HG02610 (cell line): ENCODE measurements at regions not wholly inside any gene's neighbourhood (a gene's known extent, or its start where the extent isn't known, plus 50 kb on each side); places are given as distances from the start of the nearest gene placed in this dataset.
"Not testable (repeated sequence)": the region's sequence is repeated elsewhere in the genome, so short reads cannot be mapped to it uniquely, and the experiment has no call there.

Source experiments
- ATAC-seq: cut with Tn5 transposase; IDR thresholded peaks from one replicate; pipeline ENCODE4 v1.9.1; 2021; ENCODE audit warnings: mild to moderate bottlenecking, moderate library complexity; ENCODE audit not compliant: unreplicated experiment

DNA sequence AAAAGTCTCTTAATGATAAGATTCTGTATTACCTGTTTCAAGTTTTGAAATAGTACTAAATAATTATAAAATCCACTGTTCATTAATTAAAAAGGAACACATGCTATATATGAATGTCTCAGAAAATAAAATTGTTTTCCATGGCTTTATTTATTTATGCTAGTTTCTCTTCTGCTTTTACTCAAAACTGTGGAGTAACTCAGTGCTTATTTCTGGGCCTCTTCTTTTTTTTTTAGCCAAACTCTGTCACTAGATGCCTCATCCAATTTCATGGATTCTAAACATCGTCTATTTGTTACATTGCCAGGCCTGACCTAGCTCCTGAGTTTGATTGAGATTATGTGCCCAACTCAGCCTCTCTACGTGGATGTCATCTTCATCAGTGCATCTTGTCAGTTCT is 1509.7 kb downstream of the MAT2B start:
- ATAC-seq, result no peak

DNA sequence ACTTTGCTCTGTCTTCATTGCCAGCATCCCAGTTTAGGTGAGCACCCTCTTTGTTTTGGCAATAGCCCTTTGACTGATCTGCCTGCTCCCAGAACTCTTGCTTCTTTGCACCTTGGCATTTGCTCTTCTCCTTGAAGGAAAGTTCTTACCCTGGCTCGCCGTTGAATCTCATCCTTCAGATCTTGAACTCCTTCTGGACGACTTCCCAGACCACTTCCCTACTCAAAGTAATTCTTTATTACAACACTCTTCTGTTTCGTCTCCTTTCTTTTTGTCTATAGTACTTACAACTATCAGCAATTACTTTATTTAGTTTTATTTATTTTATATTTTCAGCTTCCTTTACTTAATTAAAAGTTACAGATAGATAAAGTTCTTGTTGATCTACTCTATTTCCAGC is 1510.1 kb downstream of the MAT2B start:
- no peak for ATAC-seq

DNA sequence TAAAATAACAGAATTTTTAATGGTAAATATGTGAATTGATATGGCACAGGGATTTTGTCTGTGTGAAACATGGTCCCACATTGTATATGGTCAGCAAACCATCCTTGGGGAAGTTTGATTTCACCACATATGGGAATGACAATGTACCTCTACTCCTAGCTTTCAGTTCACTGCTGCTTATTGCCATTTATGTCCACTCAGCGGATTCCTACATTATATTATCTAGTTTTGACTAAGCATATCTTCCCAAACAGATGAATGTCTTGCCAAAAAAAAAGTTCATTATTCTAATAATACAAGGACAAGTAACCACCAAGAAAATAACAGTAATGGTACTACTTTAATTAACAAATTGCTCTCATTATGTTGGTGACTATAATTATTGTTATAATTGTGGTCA is 1521.6 kb downstream of the MAT2B start:
- no peak for ATAC-seq

DNA sequence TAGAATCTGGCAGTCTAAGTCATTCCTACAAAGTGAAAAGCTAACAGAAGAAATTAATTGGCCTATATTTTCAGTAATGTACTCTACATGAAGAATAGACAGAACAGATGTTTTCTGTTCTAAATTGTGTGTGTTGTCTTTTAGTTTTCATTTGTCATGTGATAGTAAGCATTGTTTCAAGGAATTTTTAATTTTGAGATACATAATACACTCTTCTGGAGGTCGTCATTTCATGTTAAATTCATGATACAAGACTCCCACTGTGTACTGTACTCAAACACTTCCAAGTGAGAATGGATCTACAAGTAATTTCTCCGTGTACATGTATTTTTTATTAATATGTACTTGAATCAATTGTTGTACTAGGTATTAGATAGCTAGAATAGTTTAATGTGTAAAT is 1522.9 kb downstream of the MAT2B start:
- ATAC-seq, result no peak

DNA sequence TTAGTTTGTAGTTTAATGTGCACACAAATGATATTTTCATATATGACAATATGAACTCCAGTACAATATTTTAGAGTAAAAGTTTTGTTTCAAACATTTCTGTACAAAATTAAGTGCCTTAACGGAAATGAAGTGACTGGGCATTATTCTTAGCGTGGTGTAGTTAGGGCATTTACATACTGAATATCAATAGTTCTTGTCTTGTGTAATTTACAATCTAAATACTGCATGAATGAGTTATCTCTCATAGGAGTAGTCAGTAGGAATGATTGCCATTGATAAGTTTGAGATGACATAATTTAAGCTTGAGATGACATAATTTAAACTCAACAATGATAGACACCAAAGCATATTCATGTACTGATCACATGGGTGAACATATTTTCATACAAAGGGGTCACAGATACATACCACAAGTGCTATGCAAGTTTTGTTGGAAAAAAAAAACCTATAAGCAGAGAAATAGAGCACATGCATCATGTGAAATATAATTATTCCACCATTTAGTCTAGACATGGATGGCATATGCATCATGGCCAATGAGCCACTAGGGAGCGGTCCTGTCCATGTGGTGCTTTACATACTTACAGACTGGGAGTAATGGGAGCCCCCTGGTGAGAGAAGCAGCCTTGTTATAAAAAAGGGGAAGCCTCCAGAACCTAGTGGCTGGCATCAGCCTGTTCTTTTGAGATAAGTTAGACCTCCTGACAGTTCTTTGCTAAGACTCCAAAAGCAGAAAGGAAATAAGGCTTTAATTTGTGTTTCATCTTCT is 1523.9 kb downstream of the MAT2B start:
- ATAC-seq, result no peak

DNA sequence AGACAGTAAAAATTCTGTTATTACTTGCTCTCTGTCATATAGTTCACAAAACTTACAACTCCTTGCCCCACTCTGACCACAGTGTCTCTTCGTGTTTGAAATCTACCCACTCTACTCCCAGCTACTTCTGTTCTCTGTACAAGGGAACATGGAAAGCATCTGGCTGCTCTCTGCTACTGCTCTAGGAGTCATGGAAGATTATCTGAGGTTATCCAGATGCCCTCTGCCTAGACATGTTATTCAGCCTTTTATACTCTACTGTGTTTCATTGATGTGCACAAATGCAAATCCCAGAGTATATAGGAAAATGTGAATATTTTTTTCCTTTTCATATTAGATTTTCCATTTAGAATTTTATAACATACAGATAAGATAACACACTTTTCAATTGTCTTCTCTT is 1525.6 kb downstream of the MAT2B start:
- ATAC-seq, result no peak

DNA sequence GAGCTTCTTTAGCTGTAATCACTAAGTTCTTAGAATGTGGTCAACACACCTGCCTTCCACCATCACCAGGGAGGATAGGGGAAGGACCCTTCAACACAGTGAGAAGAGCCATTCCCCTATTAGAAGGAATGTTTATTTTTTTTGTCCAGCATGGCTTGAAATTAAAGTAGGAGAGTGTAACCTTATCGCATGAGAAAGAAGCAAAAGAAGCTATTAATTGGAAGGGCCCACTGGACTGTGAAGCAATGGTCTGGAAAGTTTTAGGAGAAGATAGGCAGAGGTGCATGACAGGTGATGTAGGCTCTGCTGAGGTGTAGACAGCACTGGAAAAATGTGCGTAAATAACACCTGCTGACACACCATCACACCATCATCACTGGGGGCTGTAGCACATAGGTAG is 1526.0 kb downstream of the MAT2B start:
- no peak for ATAC-seq

DNA sequence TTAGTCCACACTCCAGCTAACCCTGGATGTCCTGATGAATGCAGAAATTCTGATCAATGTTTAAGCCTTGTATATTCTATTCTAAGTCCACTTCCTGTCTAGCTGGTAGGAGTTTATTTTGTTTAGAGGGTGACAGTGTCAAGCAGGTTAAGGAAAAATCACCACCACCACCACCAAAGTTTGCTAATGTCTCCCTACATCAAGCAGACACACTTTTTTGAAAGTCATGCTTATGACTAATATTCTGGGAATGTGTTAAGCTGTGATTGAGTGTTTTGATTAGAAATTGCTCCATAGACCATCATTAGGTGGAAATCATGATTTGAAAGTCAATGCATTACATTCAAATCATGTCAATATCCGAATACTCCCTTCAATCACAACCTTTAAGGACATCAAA is 1530.1 kb downstream of the MAT2B start:
- ATAC-seq, result no peak

DNA sequence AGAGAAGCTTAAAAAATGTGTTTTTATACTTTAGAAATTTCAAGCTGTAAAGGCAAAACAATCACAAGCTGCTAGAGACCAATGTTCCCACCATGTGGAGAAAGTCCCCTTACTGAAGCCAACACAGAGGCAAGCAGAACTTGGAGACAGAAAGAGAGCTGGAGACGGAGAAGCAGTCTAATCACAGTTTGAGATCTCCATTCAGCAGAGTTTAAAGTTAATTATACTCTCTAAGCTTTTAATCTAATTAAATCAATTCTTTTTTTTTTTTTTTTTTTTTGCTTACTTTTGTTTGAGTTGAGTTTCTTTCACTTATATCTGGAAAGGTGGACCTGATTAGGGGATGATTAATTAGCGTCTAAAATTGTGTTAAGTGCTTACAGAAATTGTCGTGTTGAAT is 1534.3 kb downstream of the MAT2B start:
- ATAC-seq, result no peak

DNA sequence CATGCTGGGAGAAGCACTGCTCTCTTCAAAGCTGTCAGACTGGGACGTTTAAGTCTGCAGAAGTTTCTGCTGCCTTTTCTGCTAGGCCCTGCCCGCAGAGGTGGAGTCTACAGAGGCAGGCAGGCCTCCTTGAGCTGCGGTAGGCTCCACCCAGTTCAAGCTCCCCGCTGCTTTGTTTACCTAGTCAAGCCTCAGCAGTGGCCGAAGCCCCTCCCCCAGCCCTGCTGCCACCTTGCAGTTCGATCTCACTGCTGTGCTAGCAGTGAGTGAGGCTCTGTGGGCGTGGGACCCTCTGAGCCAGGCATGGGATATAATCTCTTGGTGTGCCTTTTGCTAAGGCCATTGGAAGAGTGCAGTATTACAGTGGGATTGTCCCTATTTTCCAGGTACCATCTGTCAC is 1540.5 kb downstream of the MAT2B start:
- not testable (repeated sequence) for ATAC-seq

DNA sequence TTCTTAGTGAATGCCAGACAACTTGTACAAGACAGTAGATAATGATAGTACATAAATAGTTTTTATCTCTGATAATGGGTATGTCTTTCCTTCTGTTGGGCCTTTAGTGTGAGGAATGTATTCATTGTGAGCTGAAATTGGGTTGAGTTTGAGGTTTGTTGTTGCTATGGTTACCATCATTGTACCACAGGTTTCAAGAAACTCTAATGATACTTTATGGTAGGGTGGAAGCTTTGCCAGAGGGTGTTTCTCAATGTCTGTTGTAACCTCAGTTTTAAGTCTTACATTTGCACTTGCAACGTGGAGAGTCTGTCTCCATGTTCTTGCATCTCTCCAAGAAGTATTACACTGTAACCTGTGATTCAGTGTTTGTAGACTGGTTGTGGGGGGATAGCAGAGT is 1550.1 kb downstream of the MAT2B start:
- no peak for ATAC-seq

DNA sequence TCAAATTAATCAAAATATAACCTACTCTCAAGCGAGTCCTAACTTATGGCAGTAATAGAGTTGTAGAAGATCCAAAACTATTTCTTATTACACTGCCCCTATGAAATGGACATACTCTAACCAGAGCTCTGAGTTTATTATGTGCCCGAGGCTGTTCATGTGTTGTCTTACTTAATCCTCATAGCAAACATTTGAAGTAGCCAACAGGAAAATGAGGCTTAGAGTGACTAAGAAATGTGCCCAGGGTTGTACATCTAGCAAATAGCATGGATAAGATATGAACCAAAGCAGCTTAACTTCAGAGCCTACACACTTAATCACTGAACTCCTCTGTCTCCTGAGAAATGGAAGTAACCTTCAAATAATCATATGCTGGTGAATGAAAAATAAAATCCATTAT is 1551.7 kb downstream of the MAT2B start:
- no peak for ATAC-seq

DNA sequence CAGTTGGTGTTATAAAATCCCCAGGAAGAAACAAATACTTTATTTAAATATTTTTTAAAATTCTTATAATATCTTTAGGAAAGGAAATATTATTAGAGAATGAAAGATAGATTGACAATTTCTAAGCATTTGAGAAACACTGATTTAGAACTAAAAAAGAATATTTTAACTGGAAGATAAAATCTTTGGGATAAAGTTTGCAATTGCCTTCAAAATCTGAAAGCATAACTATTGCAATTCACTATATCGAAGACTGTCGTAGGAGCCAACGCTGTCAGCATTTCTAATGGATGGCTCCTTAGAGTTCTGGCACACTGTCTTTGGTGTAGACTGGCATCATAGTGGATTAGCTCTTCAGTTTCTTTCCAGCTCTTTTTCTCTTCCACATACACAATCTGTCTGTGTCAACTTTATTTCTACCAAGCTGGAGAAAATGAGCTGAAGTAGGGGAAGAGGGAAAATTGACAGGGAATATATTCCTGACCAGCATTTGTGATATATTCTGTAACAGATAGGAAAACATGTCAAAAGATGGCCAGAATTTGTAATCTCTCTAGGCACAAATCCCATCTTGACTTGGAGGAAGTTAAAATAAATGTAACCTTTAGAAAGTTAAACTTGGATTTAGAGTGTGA is 1561.4 kb downstream of the MAT2B start:
- ATAC-seq, result no peak

DNA sequence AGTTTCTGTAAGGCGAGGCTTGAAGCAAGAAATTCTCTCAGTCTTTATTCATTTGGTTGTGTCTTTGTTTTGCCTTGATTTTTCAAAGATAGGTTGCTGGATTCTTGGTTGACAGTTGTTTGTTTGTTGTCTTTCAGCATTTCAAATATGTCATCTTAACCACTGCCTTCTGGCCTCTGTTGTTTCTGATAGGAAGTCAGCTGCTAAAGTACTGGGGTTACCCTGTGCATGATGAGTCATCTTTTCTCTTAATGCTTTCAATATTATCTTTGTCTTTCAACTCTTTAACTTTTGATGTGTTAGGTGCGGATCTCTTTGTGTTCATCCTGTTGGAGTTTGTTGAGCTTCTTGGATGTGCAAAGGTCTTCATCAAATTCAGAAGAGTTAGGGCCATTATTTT is 1571.3 kb downstream of the MAT2B start:
- no peak for ATAC-seq

DNA sequence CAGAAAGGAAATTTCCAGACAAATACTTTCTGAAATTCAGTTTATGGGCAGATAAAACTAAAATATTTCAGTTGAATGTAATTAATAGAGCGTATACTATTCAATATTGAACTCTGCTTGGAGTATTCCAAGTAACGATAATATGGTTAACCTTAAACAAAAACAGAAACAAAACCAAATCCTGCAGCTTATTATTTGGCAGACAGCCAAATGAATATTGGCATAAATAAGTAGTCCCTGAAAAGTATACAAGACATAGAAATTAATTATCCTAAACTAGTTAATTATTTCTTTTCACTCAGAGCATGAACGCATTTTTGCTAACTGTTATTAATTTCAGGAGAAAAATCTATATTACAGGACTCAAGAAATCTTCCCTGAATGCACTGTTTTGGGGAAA is 1574.0 kb downstream of the MAT2B start:
- no peak for ATAC-seq

DNA sequence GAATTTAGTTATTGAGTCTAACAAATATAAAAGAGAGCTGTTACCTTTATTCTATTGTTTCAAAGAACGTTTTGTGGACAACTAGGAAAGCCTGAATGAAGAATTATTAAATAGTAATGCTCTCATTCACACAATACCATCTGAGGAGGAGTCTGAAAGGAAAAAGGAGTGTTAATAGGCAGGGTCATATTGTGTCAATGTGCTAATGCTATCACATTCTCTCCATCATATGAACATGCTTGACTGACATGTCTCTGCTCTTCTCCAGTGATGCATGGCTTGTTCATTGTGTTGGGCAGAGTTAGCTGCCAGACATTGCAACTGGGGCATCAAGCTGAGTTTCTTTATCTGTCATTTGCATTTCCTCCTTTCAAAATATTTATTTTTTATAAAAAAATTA is 1578.0 kb downstream of the MAT2B start:
- ATAC-seq, result no peak

DNA sequence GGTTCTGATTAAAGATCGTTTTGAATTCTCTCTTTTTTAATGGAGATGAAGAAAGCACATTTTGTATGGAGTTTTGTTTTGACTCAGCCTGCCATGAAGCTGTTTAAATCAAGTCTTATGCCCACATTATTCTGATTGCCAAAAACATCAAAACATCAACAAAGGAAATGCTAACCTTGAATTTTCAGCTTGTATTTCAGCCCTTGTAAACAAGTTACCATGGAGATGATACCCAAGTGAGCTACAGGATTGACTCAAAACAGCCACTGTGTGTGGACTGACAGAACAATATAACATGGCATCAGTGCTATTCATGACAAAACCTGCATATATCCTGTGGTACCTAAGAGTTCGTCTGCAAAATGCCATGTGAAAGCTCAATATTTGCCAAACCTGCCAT is 1581.0 kb downstream of the MAT2B start:
- ATAC-seq, result no peak

DNA sequence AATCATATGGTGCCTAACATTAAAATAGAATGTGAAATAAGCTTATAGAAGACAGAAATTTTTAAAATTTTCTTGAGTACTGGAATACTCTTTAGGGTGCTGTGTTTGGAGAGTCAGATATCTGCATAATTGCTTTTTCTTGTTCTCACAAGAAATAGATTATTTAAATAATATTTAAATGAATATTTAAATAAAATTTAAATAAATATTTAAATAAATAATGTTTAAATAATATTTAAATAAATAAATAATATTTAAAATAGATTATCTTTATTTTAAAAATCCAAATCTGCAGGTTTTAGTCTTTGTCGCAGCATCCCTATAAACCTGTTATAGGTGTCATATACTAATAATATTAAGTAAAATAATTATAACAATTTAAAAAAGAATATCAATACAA is 1589.4 kb downstream of the MAT2B start:
- no peak for ATAC-seq

DNA sequence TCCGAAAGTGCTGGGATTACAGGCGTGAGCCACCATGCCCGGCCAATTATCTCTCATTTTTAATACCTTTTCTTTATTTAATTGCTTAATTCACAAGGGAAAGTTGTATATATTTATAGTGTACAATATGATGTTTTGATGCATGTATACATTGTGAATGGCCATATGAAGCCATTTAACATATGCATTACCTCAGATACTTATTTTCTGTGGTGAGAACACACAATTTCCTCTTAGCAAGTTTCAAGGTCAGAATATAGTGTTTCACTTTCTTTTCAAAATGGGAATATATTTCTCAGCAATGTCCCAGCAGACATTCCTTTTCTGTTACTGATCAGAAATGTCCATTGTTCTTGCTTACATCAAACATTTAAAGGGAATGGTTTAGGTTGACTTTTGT is 1596.3 kb downstream of the MAT2B start:
- no peak for ATAC-seq

DNA sequence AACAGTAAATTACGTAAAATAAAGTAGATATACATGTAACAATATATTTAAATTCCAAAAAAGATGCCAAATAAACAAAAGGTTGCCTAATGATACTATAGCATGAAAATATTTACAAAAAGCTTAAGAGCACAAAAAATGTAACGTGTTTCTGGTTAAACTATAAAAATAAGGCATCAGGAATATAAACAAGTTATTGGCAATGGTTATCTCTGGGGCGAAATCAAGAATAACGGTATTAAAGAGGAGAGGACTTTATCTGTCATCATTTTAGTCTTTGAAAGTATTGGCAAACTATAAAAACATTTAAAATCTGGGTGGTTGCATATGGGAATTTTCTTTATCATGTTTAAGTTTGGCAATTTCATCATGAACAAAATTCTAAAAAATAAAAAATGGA is 1599.2 kb downstream of the MAT2B start:
- no peak for ATAC-seq

DNA sequence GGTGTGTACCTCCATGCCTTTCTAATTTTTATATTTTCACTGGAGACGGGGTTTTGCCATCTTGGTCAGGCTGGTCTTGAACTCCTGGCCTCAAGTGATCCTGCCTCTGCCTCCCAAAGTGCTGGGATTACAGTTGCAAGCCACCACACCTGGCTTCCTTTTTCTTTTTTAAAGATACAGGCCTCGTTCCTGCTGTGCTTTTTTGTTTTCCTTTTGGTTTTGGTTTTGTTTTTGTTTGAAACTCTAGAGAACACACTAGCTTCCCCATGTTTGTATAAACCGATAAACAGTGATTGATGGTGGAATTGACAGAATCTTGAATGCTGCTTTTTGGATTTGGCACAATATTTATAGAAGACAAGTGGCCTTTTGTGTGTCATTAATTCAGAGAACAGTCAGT is 1603.4 kb downstream of the MAT2B start:
- no peak for ATAC-seq

DNA sequence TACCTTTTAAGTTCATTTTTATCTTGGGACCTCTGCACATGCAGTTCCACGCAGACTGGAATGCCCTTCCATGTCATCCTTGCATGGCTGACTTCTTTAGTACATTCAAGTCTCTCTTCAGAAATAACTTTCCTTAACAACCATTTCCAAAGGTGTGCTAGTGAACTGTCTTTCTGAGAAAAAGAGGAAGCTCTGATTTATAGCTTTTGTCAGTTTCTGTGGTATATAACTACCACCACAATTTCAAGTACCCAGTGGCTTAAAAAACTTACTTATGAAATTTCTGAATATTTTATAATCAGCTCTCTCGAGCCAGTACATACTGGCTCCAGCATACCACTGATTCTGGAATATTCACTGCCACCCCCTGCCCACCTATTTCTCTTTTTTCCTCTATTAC is 1613.8 kb downstream of the MAT2B start:
- no peak for ATAC-seq

DNA sequence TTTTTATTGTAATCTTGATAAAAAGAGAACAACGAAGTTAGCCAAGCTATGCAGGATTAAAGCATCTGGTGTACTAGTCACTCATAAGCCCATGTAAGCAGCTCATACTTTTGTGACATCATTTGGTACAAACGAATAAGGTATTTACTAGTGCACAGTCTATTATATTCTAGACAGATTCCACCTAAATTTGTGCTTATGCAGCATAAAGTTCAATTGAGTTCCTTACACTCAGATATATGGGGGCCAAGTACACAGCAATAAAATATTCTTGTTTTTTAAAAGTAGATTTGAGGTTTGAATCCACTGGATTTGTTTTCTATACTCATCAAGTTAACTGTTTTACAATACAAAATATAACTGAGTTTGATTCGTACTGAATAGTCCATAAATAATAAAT is 1621.2 kb downstream of the MAT2B start:
- ATAC-seq, result no peak
